AG04449 (cell line): ENCODE measurements at regions not wholly inside any gene's neighbourhood (a gene's known extent, or its start where the extent isn't known, plus 50 kb on each side); places are given as distances from the start of the nearest gene placed in this dataset.

Experiments
- CTCF ChIA-PET: fragments of 350-600 bp; formaldehyde crosslinking; extraction: SDS; loops from one replicate; lab custom pipeline; 2021; ENCODE audit warnings: antibody characterized with exemption; lab: Yijun Ruan, JAX
- POLR2A ChIA-PET: fragments of 400-600, 350-600 bp; formaldehyde crosslinking; extraction: SDS; loops from one replicate; lab custom pipeline; 2020; ENCODE audit warnings: antibody characterized with exemption, inconsistent platforms; lab: Yijun Ruan, JAX
- DNase-seq: peaks from one replicate; pipeline ENCODE4 v3.0.0-alpha.2; 2010; ENCODE audit warnings: low read depth, low spot score
- H3K4me3 ChIP-seq: 2 replicates; pipeline ENCODE4 v1.5.1; 2011; ENCODE audit warnings: low read depth, mild to moderate bottlenecking, control low read depth, low read length
- CTCF ChIP-seq: IDR thresholded peaks from one replicate; pipeline ENCODE4 v1.5.1; 2011; ENCODE audit warnings: mild to moderate bottlenecking, moderate library complexity, low read length, control low read depth, inconsistent platforms; ENCODE audit not compliant: insufficient read depth; ENCODE audit errors: missing control alignments

- ChIA-PET CTCF (no interaction called here), POLR2A (no interaction called here)
- no peak overlapping the region for H3K4me3 ChIP-seq
- no peak for DNase-seq
- no peak for TF ChIP-seq CTCF
Observed at GRCh38 chr14:56989359-56989758, 179.1 kb upstream of the OTX2 start.

- no peak for DNase-seq
- TF ChIP-seq CTCF, result no peak
- no peak overlapping the region for H3K4me3 ChIP-seq
- CTCF ChIA-PET, result no interaction called here
- POLR2A ChIA-PET, result no interaction called here
Observed at GRCh38 chr14:56979936-56980335, 169.7 kb upstream of the OTX2 start.

- CTCF ChIA-PET, result no interaction called here
- no peak for DNase-seq
- TF ChIP-seq CTCF, result no peak
- no peak overlapping the region for H3K4me3 ChIP-seq
- POLR2A ChIA-PET, result no interaction called here
Observed at GRCh38 chr14:56976211-56976610, 165.9 kb upstream of the OTX2 start.

- DNase-seq, result no peak
- ChIA-PET POLR2A (no interaction called here), CTCF (no interaction called here)
- TF ChIP-seq CTCF, result no peak
- no peak overlapping the region for H3K4me3 ChIP-seq
Observed at GRCh38 chr14:56975521-56975920, 165.2 kb upstream of the OTX2 start.

GRCh38 chr14:56972948-56973347, 162.7 kb upstream of the OTX2 start:
- no peak for DNase-seq
- CTCF ChIA-PET, result no interaction called here
- no peak overlapping the region for H3K4me3 ChIP-seq
- TF ChIP-seq CTCF, result no peak
- POLR2A ChIA-PET, result no interaction called here

- POLR2A ChIA-PET, result no interaction called here
- no peak for TF ChIP-seq CTCF
- CTCF ChIA-PET, result no interaction called here
- H3K4me3 ChIP-seq, result no peak overlapping the region
- no peak for DNase-seq
Observed at GRCh38 chr14:56964895-56965294, 154.6 kb upstream of the OTX2 start.
